WTC11 (cell line): ENCODE measurements at regions not wholly inside any gene's neighbourhood (a gene's known extent, or its start where the extent isn't known, plus 50 kb on each side); places are given as distances from the start of the nearest gene placed in this dataset.

Experiments
- ATAC-seq: fragments of 200-7000 bp; cut with Tn5 transposase; 2 replicates; pipeline ENCODE4 v1.10.0; 2021; ENCODE audit warnings: mild to moderate bottlenecking, moderate library complexity
- CTCF ChIA-PET: fragments of 300-600 bp; sonication (Branson Sonifier 250); formaldehyde crosslinking; loops from one replicate; lab custom pipeline; 2021; ENCODE audit warnings: antibody characterized with exemption; lab: Charles Lee
- POLR2A ChIA-PET: fragments of 350-600 bp; sonication (Branson Sonifier 250); formaldehyde crosslinking; loops from one replicate; lab custom pipeline; 2021; ENCODE audit warnings: antibody characterized with exemption; lab: Charles Lee
- DNase-seq: peaks from one replicate; pipeline ENCODE4 v3.0.0; 2021; ENCODE audit warnings: low spot score
- H3K27ac Mint-ChIP-seq: 2 replicates; pipeline ENCODE4 v1.8.0; 2021; ENCODE audit warnings: mixed read lengths
- H3K27me3 Mint-ChIP-seq: 2 replicates; pipeline ENCODE4 v1.8.0; 2021; ENCODE audit warnings: low read depth, mild to moderate bottlenecking, moderate library complexity, mixed read lengths
- H3K36me3 Mint-ChIP-seq: 2 replicates; pipeline ENCODE4 v1.8.0; 2021; ENCODE audit warnings: mixed read lengths
- H3K4me1 Mint-ChIP-seq: 2 replicates; pipeline ENCODE4 v1.8.0; 2022; ENCODE audit warnings: mixed read lengths
- H3K4me3 Mint-ChIP-seq: 2 replicates; pipeline ENCODE4 v1.8.0; 2021; ENCODE audit warnings: mild to moderate bottlenecking, moderate library complexity, mixed read lengths
- H3K9me3 Mint-ChIP-seq: 2 replicates; pipeline ENCODE4 v1.8.0; 2021; ENCODE audit warnings: mixed read lengths
- CREM ChIP-seq: sonication (generic); formaldehyde crosslinking; IDR thresholded peaks from 2 replicates; pipeline ENCODE4 v1.8.1; 2022; ENCODE audit warnings: mild to moderate bottlenecking, missing genetic modification reagents, moderate library complexity
- GTF2I ChIP-seq: fragments of 250-450 bp; sonication (Bioruptor Pico); conservative IDR thresholded peaks from 2 replicates; pipeline ENCODE4 v1.4.0; 2021; ENCODE audit warnings: mild to moderate bottlenecking
- JAZF1 ChIP-seq: fragments of 250-450 bp; sonication (Bioruptor Pico); IDR thresholded peaks from 2 replicates; pipeline ENCODE4 v1.9.0; 2021; ENCODE audit warnings: moderate library complexity, mild to moderate bottlenecking, inconsistent platforms
- JUN ChIP-seq: sonication (generic); formaldehyde crosslinking; IDR thresholded peaks from 2 replicates; pipeline ENCODE4 v1.8.0; 2023; ENCODE audit warnings: mild to moderate bottlenecking, missing genetic modification reagents
- KAT7 ChIP-seq: sonication (generic); formaldehyde crosslinking; IDR thresholded peaks from 2 replicates; pipeline ENCODE4 v1.8.1; 2023; ENCODE audit warnings: missing genetic modification reagents, mild to moderate bottlenecking, borderline replicate concordance
- MYBL2 ChIP-seq: sonication (generic); formaldehyde crosslinking; IDR thresholded peaks from 2 replicates; pipeline ENCODE4 v1.8.1; 2023; ENCODE audit warnings: mild to moderate bottlenecking, moderate library complexity, missing genetic modification reagents
- NFYB ChIP-seq: sonication (generic); formaldehyde crosslinking; conservative IDR thresholded peaks from 2 replicates; pipeline ENCODE4 v1.8.0; 2022; ENCODE audit warnings: low read depth, missing genetic modification reagents
- NR2C2 ChIP-seq: sonication (generic); formaldehyde crosslinking; IDR thresholded peaks from 2 replicates; pipeline ENCODE4 v1.8.0; 2022; ENCODE audit warnings: mild to moderate bottlenecking, missing genetic modification reagents
- RELA ChIP-seq: sonication (generic); formaldehyde crosslinking; IDR thresholded peaks from 2 replicates; pipeline ENCODE4 v1.8.1; 2022; ENCODE audit warnings: missing genetic modification reagents, mild to moderate bottlenecking, borderline replicate concordance
- SMAD3 ChIP-seq: sonication (generic); formaldehyde crosslinking; IDR thresholded peaks from 2 replicates; pipeline ENCODE4 v1.8.0; 2022; ENCODE audit warnings: missing genetic modification reagents, mild to moderate bottlenecking, borderline replicate concordance
- ZNF219 ChIP-seq: sonication (generic); formaldehyde crosslinking; IDR thresholded peaks from 2 replicates; pipeline ENCODE4 v1.8.0; 2023; ENCODE audit warnings: missing genetic modification reagents, mild to moderate bottlenecking, borderline replicate concordance
- ZNF232 ChIP-seq: sonication (generic); formaldehyde crosslinking; IDR thresholded peaks from 2 replicates; pipeline ENCODE4 v1.8.0; 2022; ENCODE audit warnings: mild to moderate bottlenecking, missing genetic modification reagents
- TF ChIP-seq, protein P1 (sequence below): sonication (generic); formaldehyde crosslinking; IDR thresholded peaks from 2 replicates; pipeline ENCODE4 v1.8.0; 2022; ENCODE audit warnings: mild to moderate bottlenecking, missing genetic modification reagents
- TF ChIP-seq, protein P2 (sequence below): sonication (generic); formaldehyde crosslinking; IDR thresholded peaks from 2 replicates; pipeline ENCODE4 v1.8.1; 2023; ENCODE audit warnings: mild to moderate bottlenecking, missing genetic modification reagents
- TF ChIP-seq, protein P3 (sequence below): fragments of 250-450 bp; sonication (Bioruptor Pico); IDR thresholded peaks from 2 replicates; pipeline ENCODE4 v1.9.0; 2021; ENCODE audit warnings: moderate library complexity, mild to moderate bottlenecking, inconsistent platforms, borderline replicate concordance
- TF ChIP-seq, protein P4 (sequence below): fragments of 250-450 bp; sonication (Bioruptor Pico); IDR thresholded peaks from 2 replicates; pipeline ENCODE4 v2.1.2; 2022; ENCODE audit warnings: mild to moderate bottlenecking, moderate library complexity
- TF ChIP-seq, protein P5 (sequence below): sonication (generic); formaldehyde crosslinking; IDR thresholded peaks from 2 replicates; pipeline ENCODE4 v1.8.1; 2023; ENCODE audit warnings: mild to moderate bottlenecking, missing genetic modification reagents, moderate library complexity
- TF ChIP-seq, protein P6 (sequence below): sonication (generic); formaldehyde crosslinking; IDR thresholded peaks from 2 replicates; pipeline ENCODE4 v1.8.1; 2022; ENCODE audit warnings: missing genetic modification reagents, borderline replicate concordance
- TF ChIP-seq, protein P7 (sequence below): sonication (generic); formaldehyde crosslinking; IDR thresholded peaks from 2 replicates; pipeline ENCODE4 v1.8.0; 2023; ENCODE audit warnings: missing genetic modification reagents, mild to moderate bottlenecking, borderline replicate concordance
- TF ChIP-seq, protein P8 (sequence below): sonication (generic); formaldehyde crosslinking; IDR thresholded peaks from 2 replicates; pipeline ENCODE4 v1.8.0; 2022; ENCODE audit warnings: missing genetic modification reagents
- TF ChIP-seq, protein P9 (sequence below): sonication (generic); formaldehyde crosslinking; IDR thresholded peaks from 2 replicates; pipeline ENCODE4 v1.8.0; 2023; ENCODE audit warnings: missing genetic modification reagents

DNA sequence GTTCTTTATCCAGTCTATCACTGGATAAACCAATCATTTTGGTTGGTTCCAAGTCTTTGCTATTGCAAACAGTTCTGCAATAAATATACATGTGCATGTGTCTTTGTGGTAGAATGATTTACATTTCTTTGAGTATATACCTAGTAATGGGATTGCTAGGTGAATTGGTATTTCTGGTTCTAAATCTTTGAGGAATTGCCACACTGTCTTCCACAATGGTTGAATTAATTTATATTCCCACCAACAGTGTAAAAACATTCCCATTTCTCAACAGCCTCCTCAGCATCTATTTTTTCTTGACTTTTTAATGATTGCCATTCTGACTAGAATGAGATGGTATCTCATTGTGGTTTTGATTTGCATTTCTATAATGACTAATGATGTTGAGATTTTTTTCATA is 791.7 kb upstream of the AGA start:
- DNase-seq: no peak
- H3K36me3 Mint-ChIP-seq: peaks cover 53% of the 10 kb centered on the region
- no peaks in the 10 kb centered on the region for H3K27me3 Mint-ChIP-seq
- peaks cover 78% of the 10 kb centered on the region for H3K9me3 Mint-ChIP-seq
- no peak overlapping the region for H3K4me3 Mint-ChIP-seq
- POLR2A ChIA-PET: no interaction called here
- no peaks in the 10 kb centered on the region for H3K4me1 Mint-ChIP-seq
- H3K27ac Mint-ChIP-seq: no peak overlapping the region
- TF ChIP-seq ZNF232 (CRISPR knock-in tag) (no peak), CREM (CRISPR knock-in tag) (no peak), KAT7 (CRISPR knock-in tag) (no peak), SMAD3 (CRISPR knock-in tag) (no peak), ZNF219 (CRISPR knock-in tag) (no peak), JAZF1 (CRISPR knock-in tag) (no peak), NR2C2 (CRISPR knock-in tag) (no peak)
- TF ChIP-seq, protein P1, sequence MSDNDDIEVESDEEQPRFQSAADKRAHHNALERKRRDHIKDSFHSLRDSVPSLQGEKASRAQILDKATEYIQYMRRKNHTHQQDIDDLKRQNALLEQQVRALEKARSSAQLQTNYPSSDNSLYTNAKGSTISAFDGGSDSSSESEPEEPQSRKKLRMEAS (CRISPR knock-in tag): no peak
- TF ChIP-seq, protein P2, sequence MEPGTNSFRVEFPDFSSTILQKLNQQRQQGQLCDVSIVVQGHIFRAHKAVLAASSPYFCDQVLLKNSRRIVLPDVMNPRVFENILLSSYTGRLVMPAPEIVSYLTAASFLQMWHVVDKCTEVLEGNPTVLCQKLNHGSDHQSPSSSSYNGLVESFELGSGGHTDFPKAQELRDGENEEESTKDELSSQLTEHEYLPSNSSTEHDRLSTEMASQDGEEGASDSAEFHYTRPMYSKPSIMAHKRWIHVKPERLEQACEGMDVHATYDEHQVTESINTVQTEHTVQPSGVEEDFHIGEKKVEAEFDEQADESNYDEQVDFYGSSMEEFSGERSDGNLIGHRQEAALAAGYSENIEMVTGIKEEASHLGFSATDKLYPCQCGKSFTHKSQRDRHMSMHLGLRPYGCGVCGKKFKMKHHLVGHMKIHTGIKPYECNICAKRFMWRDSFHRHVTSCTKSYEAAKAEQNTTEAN (CRISPR knock-in tag): no peak
- TF ChIP-seq, protein P3, sequence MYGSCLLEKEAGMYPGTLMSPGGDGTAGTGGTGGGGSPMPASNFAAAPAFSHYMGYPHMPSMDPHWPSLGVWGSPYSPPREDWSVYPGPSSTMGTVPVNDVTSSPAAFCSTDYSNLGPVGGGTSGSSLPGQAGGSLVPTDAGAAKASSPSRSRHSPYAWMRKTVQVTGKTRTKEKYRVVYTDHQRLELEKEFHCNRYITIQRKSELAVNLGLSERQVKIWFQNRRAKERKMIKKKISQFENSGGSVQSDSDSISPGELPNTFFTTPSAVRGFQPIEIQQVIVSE (CRISPR knock-in tag): no peak
- TF ChIP-seq, protein P4, sequence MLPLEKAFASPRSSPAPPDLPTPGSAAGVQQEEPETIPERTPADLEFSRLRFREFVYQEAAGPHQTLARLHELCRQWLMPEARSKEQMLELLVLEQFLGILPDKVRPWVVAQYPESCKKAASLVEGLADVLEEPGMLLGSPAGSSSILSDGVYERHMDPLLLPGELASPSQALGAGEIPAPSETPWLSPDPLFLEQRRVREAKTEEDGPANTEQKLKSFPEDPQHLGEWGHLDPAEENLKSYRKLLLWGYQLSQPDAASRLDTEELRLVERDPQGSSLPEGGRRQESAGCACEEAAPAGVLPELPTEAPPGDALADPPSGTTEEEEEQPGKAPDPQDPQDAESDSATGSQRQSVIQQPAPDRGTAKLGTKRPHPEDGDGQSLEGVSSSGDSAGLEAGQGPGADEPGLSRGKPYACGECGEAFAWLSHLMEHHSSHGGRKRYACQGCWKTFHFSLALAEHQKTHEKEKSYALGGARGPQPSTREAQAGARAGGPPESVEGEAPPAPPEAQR: no peak
- ATAC-seq: no peak
- CTCF ChIA-PET: no interaction called here

DNA sequence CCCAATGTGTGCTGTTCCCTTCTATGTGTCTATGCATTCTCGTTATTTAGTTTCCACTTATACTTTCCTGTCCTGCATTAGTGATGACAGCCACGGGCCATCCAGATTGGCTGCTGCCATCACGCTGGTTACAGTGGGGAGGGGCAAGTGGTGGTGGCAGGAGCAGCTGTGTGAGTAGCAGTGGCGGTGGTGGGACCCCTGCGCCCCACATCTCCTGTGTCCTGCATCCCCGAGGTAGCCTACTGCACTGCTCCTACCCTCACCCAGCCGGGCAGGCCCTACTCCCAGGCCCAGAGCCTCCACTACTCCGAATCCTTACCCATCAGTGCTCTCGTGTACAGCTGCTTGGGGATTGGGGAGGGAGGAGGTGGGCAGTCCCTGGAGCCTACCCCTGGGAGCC is 798.7 kb upstream of the AGA start:
- Mint-ChIP-seq H3K4me1 (no peaks in the 10 kb centered on the region), H3K27me3 (no peaks in the 10 kb centered on the region), H3K9me3 (peaks cover 59% of the 10 kb centered on the region), H3K27ac (no peak overlapping the region), H3K4me3 (no peak overlapping the region), H3K36me3 (peaks cover 20% of the 10 kb centered on the region)
- CTCF ChIA-PET: no interaction called here
- DNase-seq (no peak), ATAC-seq (no peak)
- POLR2A ChIA-PET: interaction anchor here (0.6 kb wide), 1 partner anchor 876 kb away, joined by 7 read pairs; no protein-coding TSS in a partner anchor
- TF ChIP-seq, protein P5, sequence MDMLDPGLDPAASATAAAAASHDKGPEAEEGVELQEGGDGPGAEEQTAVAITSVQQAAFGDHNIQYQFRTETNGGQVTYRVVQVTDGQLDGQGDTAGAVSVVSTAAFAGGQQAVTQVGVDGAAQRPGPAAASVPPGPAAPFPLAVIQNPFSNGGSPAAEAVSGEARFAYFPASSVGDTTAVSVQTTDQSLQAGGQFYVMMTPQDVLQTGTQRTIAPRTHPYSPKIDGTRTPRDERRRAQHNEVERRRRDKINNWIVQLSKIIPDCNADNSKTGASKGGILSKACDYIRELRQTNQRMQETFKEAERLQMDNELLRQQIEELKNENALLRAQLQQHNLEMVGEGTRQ: no peak
- no peak for TF ChIP-seq JUN (CRISPR knock-in tag)
- TF ChIP-seq, protein P6, sequence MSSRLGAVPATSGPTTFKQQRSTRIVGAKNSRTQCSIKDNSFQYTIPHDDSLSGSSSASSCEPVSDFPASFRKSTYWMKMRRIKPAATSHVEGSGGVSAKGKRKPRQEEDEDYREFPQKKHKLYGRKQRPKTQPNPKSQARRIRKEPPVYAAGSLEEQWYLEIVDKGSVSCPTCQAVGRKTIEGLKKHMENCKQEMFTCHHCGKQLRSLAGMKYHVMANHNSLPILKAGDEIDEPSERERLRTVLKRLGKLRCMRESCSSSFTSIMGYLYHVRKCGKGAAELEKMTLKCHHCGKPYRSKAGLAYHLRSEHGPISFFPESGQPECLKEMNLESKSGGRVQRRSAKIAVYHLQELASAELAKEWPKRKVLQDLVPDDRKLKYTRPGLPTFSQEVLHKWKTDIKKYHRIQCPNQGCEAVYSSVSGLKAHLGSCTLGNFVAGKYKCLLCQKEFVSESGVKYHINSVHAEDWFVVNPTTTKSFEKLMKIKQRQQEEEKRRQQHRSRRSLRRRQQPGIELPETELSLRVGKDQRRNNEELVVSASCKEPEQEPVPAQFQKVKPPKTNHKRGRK (CRISPR knock-in tag): no peak
- TF ChIP-seq, protein P7, sequence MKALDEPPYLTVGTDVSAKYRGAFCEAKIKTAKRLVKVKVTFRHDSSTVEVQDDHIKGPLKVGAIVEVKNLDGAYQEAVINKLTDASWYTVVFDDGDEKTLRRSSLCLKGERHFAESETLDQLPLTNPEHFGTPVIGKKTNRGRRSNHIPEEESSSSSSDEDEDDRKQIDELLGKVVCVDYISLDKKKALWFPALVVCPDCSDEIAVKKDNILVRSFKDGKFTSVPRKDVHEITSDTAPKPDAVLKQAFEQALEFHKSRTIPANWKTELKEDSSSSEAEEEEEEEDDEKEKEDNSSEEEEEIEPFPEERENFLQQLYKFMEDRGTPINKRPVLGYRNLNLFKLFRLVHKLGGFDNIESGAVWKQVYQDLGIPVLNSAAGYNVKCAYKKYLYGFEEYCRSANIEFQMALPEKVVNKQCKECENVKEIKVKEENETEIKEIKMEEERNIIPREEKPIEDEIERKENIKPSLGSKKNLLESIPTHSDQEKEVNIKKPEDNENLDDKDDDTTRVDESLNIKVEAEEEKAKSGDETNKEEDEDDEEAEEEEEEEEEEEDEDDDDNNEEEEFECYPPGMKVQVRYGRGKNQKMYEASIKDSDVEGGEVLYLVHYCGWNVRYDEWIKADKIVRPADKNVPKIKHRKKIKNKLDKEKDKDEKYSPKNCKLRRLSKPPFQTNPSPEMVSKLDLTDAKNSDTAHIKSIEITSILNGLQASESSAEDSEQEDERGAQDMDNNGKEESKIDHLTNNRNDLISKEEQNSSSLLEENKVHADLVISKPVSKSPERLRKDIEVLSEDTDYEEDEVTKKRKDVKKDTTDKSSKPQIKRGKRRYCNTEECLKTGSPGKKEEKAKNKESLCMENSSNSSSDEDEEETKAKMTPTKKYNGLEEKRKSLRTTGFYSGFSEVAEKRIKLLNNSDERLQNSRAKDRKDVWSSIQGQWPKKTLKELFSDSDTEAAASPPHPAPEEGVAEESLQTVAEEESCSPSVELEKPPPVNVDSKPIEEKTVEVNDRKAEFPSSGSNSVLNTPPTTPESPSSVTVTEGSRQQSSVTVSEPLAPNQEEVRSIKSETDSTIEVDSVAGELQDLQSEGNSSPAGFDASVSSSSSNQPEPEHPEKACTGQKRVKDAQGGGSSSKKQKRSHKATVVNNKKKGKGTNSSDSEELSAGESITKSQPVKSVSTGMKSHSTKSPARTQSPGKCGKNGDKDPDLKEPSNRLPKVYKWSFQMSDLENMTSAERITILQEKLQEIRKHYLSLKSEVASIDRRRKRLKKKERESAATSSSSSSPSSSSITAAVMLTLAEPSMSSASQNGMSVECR: no peak
- TF ChIP-seq NFYB (CRISPR knock-in tag): no peak
- no peak for TF ChIP-seq MYBL2 (CRISPR knock-in tag)
- no peak for TF ChIP-seq RELA (CRISPR knock-in tag)
- TF ChIP-seq, protein P8, sequence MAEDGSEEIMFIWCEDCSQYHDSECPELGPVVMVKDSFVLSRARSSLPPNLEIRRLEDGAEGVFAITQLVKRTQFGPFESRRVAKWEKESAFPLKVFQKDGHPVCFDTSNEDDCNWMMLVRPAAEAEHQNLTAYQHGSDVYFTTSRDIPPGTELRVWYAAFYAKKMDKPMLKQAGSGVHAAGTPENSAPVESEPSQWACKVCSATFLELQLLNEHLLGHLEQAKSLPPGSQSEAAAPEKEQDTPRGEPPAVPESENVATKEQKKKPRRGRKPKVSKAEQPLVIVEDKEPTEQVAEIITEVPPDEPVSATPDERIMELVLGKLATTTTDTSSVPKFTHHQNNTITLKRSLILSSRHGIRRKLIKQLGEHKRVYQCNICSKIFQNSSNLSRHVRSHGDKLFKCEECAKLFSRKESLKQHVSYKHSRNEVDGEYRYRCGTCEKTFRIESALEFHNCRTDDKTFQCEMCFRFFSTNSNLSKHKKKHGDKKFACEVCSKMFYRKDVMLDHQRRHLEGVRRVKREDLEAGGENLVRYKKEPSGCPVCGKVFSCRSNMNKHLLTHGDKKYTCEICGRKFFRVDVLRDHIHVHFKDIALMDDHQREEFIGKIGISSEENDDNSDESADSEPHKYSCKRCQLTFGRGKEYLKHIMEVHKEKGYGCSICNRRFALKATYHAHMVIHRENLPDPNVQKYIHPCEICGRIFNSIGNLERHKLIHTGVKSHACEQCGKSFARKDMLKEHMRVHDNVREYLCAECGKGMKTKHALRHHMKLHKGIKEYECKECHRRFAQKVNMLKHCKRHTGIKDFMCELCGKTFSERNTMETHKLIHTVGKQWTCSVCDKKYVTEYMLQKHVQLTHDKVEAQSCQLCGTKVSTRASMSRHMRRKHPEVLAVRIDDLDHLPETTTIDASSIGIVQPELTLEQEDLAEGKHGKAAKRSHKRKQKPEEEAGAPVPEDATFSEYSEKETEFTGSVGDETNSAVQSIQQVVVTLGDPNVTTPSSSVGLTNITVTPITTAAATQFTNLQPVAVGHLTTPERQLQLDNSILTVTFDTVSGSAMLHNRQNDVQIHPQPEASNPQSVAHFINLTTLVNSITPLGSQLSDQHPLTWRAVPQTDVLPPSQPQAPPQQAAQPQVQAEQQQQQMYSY (CRISPR knock-in tag): no peak
- TF ChIP-seq GTF2I (CRISPR knock-in tag): no peak
- TF ChIP-seq, protein P9, sequence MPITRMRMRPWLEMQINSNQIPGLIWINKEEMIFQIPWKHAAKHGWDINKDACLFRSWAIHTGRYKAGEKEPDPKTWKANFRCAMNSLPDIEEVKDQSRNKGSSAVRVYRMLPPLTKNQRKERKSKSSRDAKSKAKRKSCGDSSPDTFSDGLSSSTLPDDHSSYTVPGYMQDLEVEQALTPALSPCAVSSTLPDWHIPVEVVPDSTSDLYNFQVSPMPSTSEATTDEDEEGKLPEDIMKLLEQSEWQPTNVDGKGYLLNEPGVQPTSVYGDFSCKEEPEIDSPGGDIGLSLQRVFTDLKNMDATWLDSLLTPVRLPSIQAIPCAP (CRISPR knock-in tag): no peak
